Peyer's patch (tissue), 4 donors: ENCODE measurements at regions not wholly inside any gene's neighbourhood (a gene's known extent, or its start where the extent isn't known, plus 50 kb on each side); places are given as distances from the start of the nearest gene placed in this dataset.

ENCODE experiments used
- CTCF ChIP-seq, 6 experiments: fragments of 450-650 bp in 4 of 6; fragments of 200-600 bp in 2 of 6; sonication (generic) in 1 of 6; IDR thresholded peaks; one replicate each; pipeline ENCODE4 v1.5.1; 2017 to 2019; ENCODE audit warnings: antibody characterized with exemption in 6 of 6, mild to moderate bottlenecking in 3 of 6, moderate library complexity in 1 of 6
- POLR2A ChIP-seq, 2 donors: fragments of 450-650 bp; IDR thresholded peaks; one replicate each; pipeline ENCODE4 v1.5.1; 2017; ENCODE audit warnings: antibody characterized with exemption in 2 of 2, mild to moderate bottlenecking in 2 of 2, moderate library complexity in 2 of 2

GRCh38 chr4:119795986-119796578 lies 167.5 kb upstream of the PDE5A start:
- TF ChIP-seq CTCF (IDR thresholded peaks at IDR 0.05) (no peak), POLR2A (IDR thresholded peaks at IDR 0.05) (no peak)
